Gastroesophageal sphincter (tissue), 4 donors: ENCODE measurements at regions not wholly inside any gene's neighbourhood (a gene's known extent, or its start where the extent isn't known, plus 50 kb on each side); places are given as distances from the start of the nearest gene placed in this dataset.
"Not testable (repeated sequence)": the region's sequence is repeated elsewhere in the genome, so short reads cannot be mapped to it uniquely, and the experiment has no call there.

Experiments used
- ATAC-seq: fragments of 150-250 bp; one replicate; pipeline ENCODE4 v1.9.1; 2016; ENCODE audit warnings: mild to moderate bottlenecking, moderate library complexity
- H3K27ac ChIP-seq, 4 donors: fragments of 200-600 bp; sonication (generic) in 3 of 4; 1 replicate in 3 of 4; 2 replicates in 1 of 4; pipeline ENCODE4 v1.5.1; 2016 to 2019
- H3K27me3 ChIP-seq: fragments of 200-600 bp; sonication (generic); one replicate; pipeline ENCODE4 v1.5.1; 2019
- H3K36me3 ChIP-seq, 2 donors: fragments of 200-600 bp; sonication (generic); one replicate each; pipeline ENCODE4 v1.5.1; 2019; ENCODE audit warnings: control low read depth in 1 of 2
- H3K4me1 ChIP-seq, 3 donors: fragments of 200-600 bp; sonication (generic); 1 replicate in 2 of 3; 2 replicates in 1 of 3; pipeline ENCODE4 v1.5.1; 2016 to 2019; ENCODE audit warnings: control low read depth in 2 of 3
- H3K4me3 ChIP-seq, 2 donors: fragments of 200-600 bp; sonication (generic); one replicate each; pipeline ENCODE4 v1.5.1; 2019; ENCODE audit warnings: mild to moderate bottlenecking in 1 of 2, moderate library complexity in 1 of 2
- H3K9me3 ChIP-seq, 3 donors: fragments of 200-600 bp; sonication (generic); one replicate each; pipeline ENCODE4 v1.5.1; 2017 to 2019; ENCODE audit warnings: control low read depth in 2 of 3
- EP300 ChIP-seq: sonication (generic); formaldehyde crosslinking; IDR thresholded peaks from one replicate; pipeline ENCODE4 v1.6.1; 2017; ENCODE audit warnings: antibody characterized with exemption, mild to moderate bottlenecking
- POLR2A ChIP-seq, 2 donors: fragments of 450-650 bp; IDR thresholded peaks; one replicate each; pipeline ENCODE4 v1.6.1; 2017; ENCODE audit warnings: antibody characterized with exemption in 2 of 2, mild to moderate bottlenecking in 2 of 2, moderate library complexity in 1 of 2
- POLR2AphosphoS5 ChIP-seq: sonication (generic); formaldehyde crosslinking; IDR thresholded peaks from one replicate; pipeline ENCODE4 v1.6.1; 2017; ENCODE audit warnings: antibody characterized with exemption
- WGBS, 2 donors: methylation state at CpG; one replicate each; pipeline ENCODE4 v1.1.5; 2018; ENCODE audit warnings: low coverage in 1 of 2; 5-methylcytosine and 5-hydroxymethylcytosine counted together
- TF ChIP-seq, protein P1 (sequence below), 4 experiments: fragments of 200-600 bp in 2 of 4; fragments of 450-650 bp in 2 of 4; sonication (generic) in 1 of 4; IDR thresholded peaks; one replicate each; pipeline ENCODE4 v1.5.1; 2017 to 2019; ENCODE audit warnings: antibody characterized with exemption in 4 of 4, mild to moderate bottlenecking in 2 of 4, moderate library complexity in 2 of 4

DNA sequence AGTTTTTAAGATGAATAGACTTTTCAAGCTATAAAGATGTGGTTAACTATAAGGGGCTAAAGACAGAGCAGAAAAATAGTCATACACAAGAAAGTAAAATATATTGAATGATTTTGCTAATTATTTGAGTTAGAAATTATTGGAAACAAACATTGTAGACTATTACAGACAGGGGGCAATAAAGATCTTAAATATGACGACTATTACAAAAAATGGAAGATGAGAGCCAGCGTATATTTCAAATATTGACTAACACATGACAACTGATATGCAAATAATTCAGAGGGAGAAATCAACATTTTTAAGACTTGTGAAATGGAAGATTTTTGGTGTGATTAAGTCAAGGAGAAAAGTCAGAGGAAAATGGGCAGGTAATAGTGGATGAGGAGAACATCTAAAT is 520.2 kb upstream of the NUDT12 start:
- Histone ChIP-seq H3K9me3 (no peaks in the 10 kb centered on the region), H3K27me3 (no peaks in the 10 kb centered on the region), H3K36me3 (no peaks in the 10 kb centered on the region), H3K4me3 (no peak overlapping the region), H3K4me1 (no peaks in the 10 kb centered on the region), H3K27ac (no peak overlapping the region)
- WGBS, 2 donors: 91 to 95% methylated on average over 2 of the region's 2 CpGs
- TF ChIP-seq POLR2AphosphoS5: no peak
- no peak for TF ChIP-seq POLR2A (IDR thresholded peaks at IDR 0.05)
- no peak for TF ChIP-seq EP300
- TF ChIP-seq, protein P1, sequence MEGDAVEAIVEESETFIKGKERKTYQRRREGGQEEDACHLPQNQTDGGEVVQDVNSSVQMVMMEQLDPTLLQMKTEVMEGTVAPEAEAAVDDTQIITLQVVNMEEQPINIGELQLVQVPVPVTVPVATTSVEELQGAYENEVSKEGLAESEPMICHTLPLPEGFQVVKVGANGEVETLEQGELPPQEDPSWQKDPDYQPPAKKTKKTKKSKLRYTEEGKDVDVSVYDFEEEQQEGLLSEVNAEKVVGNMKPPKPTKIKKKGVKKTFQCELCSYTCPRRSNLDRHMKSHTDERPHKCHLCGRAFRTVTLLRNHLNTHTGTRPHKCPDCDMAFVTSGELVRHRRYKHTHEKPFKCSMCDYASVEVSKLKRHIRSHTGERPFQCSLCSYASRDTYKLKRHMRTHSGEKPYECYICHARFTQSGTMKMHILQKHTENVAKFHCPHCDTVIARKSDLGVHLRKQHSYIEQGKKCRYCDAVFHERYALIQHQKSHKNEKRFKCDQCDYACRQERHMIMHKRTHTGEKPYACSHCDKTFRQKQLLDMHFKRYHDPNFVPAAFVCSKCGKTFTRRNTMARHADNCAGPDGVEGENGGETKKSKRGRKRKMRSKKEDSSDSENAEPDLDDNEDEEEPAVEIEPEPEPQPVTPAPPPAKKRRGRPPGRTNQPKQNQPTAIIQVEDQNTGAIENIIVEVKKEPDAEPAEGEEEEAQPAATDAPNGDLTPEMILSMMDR (IDR thresholded peaks at IDR 0.05): no peak
- no peak for ATAC-seq

DNA sequence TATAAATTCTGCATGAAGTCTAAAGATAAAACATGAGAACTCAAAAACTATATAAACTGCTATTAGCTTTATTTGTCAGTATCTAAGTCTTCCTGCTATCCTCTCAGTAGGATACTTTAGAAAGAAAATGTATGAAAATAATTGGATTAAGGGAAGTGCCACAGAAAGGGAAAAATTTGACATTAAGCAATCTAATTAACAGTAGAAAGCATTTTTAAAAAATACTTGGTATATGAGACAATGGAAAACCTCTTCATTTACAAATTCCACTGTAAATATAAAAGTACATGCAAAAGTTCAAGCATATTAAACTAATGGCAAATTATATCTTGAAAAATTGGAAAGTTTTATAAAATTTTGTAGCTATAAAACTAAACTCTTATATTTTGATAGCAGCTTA is 518.6 kb upstream of the NUDT12 start:
- no peaks in the 10 kb centered on the region for H3K36me3 ChIP-seq
- no peaks in the 10 kb centered on the region for H3K9me3 ChIP-seq
- TF ChIP-seq, protein P1 (IDR thresholded peaks at IDR 0.05): no peak
- TF ChIP-seq POLR2A (IDR thresholded peaks at IDR 0.05) (no peak), EP300 (no peak), POLR2AphosphoS5 (no peak)
- no peaks in the 10 kb centered on the region for H3K27me3 ChIP-seq
- no peaks in the 10 kb centered on the region for H3K4me1 ChIP-seq
- H3K4me3 ChIP-seq: no peak overlapping the region
- H3K27ac ChIP-seq: no peak overlapping the region
- ATAC-seq: no peak

DNA sequence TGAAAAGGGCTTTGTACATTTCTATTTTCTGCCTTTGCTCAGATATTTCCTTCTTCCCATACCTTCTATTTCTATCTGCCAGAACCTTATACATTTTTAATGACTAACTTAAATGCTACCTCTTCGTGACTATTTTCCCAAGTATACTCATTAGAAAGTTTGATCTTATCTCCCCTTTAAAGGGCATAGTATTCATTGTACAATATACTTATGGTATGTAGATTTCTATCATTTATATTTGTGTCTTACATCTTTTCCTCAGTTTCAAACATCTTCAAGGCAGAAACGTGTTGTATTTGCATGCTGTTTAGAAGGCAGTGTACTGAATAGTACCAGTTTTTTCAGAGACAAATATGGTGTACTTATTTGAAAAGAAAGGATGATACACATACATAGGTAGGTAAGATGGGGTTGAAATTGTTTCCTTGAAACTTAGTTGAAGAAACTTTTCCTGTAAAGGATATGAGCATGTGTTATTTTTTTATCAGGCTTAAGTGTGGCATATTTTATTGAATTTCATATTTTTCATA is 518.1 kb upstream of the NUDT12 start:
- no peaks in the 10 kb centered on the region for H3K27me3 ChIP-seq
- no peaks in the 10 kb centered on the region for H3K36me3 ChIP-seq
- no peak for ATAC-seq
- H3K9me3 ChIP-seq: no peaks in the 10 kb centered on the region
- H3K4me1 ChIP-seq: no peaks in the 10 kb centered on the region
- H3K4me3 ChIP-seq: no peak overlapping the region
- WGBS, 2 donors: 62 to 72% methylated on average over 2 of the region's 2 CpGs
- H3K27ac ChIP-seq: no peak overlapping the region
- TF ChIP-seq EP300 (no peak), POLR2AphosphoS5 (no peak), POLR2A (IDR thresholded peaks at IDR 0.05) (no peak)
- TF ChIP-seq, protein P1 (IDR thresholded peaks at IDR 0.05): no peak

DNA sequence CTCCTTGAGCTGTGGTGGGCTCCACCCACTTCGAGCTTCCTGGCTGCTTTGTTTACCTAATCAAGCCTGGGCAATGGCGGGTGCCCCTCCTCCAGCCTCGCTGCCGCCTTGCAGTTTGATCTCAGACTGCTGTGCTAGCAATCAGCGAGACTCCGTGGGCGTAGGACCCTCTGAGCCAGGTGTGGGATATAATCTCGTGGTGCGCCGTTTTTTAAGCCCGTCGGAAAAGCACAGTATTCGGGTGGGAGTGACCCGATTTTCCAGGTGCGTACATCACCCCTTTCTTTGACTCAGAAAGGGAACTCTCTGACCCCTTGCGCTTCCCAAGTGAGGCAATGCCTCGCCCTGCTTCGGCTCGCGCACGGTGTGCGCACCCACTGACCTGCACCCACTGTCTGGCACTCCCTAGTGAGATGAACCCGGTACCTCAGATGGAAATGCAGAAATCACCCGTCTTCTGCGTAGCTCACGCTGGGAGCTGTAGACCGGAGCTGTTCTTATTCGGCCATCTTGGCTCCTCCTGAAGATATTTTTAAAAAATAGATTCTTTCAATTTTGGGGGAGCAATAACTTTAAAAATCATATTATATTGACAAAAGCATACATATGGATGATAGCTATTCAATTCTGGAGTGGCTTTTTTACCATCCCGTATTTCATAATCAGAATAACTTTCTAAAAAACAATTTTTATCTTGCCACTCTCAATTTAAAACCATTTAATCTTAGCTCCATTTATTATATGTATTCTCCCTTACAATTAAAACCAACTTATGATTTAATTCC is 517.5 kb upstream of the NUDT12 start:
- H3K9me3 ChIP-seq, H3K27me3 ChIP-seq, H3K4me3 ChIP-seq, H3K4me1 ChIP-seq, H3K27ac ChIP-seq, ATAC-seq, H3K36me3 ChIP-seq: not testable (repeated sequence)
- 97% methylated on average over 6 to 18 of the region's 29 CpGs for WGBS, 2 donors

DNA sequence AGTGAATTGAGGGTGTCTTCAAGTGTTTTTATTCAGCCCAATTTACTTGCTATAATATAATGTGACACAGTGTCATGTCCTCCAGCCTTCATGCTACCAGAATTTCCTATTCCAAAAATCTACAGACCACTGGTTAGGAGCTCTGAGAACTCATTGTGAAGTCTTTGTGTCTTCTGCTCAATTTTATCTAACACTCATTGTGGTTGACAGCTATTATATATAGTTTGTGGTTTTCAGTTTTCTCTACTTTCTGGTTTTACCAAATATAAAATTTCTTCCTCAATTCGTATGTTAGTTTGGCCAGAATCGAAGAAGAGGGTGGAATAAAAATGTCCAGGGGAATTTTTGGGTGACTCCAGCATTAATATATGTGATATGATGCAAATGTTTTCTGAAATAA is 509.3 kb upstream of the NUDT12 start:
- Histone ChIP-seq H3K4me3 (no peak overlapping the region), H3K27me3 (no peaks in the 10 kb centered on the region), H3K4me1 (no peaks in the 10 kb centered on the region), H3K9me3 (no peaks in the 10 kb centered on the region), H3K36me3 (no peaks in the 10 kb centered on the region), H3K27ac (no peak overlapping the region)
- 63 to 73% methylated on average over 2 of the region's 2 CpGs for WGBS, 2 donors
- TF ChIP-seq EP300: no peak
- no peak for TF ChIP-seq POLR2AphosphoS5
- TF ChIP-seq, protein P1 (IDR thresholded peaks at IDR 0.05): no peak
- TF ChIP-seq POLR2A (IDR thresholded peaks at IDR 0.05): no peak
- ATAC-seq: no peak
